HEK293T (cell line): ENCODE measurements at regions not wholly inside any gene's neighbourhood (a gene's known extent, or its start where the extent isn't known, plus 50 kb on each side); places are given as distances from the start of the nearest gene placed in this dataset.

Experiments used
- FOXA1 ChIP-seq: fragments of 450-650 bp; IDR thresholded peaks from 2 replicates; pipeline ENCODE4 v1.6.1; 2016; ENCODE audit warnings: mild to moderate bottlenecking
- FOXK2 ChIP-seq: fragments of 450-650 bp; IDR thresholded peaks from 2 replicates; pipeline ENCODE4 v1.6.1; 2016; ENCODE audit warnings: mild to moderate bottlenecking
- L3MBTL2 ChIP-seq: fragments of 450-650 bp; conservative IDR thresholded peaks from 2 replicates; pipeline ENCODE4 v1.6.1; 2016; ENCODE audit warnings: mild to moderate bottlenecking
- PKNOX1 ChIP-seq: fragments of 450-650 bp; IDR thresholded peaks from 2 replicates; pipeline ENCODE4 v1.6.1; 2016
- SP1 ChIP-seq: fragments of 450-650 bp; IDR thresholded peaks from 2 replicates; pipeline ENCODE4 v1.6.1; 2017
- SUZ12 ChIP-seq: fragments of 450-650 bp; IDR thresholded peaks from 2 replicates; pipeline ENCODE4 v1.6.1; 2016; ENCODE audit warnings: mild to moderate bottlenecking

DNA sequence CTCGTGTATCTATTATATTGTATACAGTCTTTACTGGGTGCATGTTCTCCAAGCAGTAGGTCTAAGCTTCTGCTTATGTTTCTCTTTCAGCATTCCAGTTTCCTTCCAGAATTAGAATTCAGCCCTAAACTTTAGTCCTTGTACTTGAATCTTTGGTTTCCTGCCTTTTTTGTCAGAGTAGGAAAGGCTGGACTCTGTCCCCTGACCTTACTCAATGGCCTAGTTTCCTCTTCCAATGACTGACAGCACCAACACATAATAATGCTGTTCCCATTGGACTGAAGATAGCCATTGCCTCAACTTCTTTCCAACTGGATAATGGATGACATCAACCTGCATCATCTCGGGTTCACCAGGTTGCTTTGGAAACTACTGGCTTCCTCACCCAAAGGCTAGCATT lies 217.0 kb downstream of the FIGN start:
- TF ChIP-seq L3MBTL2 (no peak), FOXK2 (no peak), FOXA1 (no peak), PKNOX1 (no peak), SUZ12 (no peak), SP1 (no peak)
